NCI-H69 (cell line): ENCODE measurements at regions not wholly inside any gene's neighbourhood (a gene's known extent, or its start where the extent isn't known, plus 50 kb on each side); places are given as distances from the start of the nearest gene placed in this dataset.

Experiments used
- DNase-seq: peaks from one replicate; lab custom pipeline; 2025; lab: John Stamatoyannopoulos, UW

DNA sequence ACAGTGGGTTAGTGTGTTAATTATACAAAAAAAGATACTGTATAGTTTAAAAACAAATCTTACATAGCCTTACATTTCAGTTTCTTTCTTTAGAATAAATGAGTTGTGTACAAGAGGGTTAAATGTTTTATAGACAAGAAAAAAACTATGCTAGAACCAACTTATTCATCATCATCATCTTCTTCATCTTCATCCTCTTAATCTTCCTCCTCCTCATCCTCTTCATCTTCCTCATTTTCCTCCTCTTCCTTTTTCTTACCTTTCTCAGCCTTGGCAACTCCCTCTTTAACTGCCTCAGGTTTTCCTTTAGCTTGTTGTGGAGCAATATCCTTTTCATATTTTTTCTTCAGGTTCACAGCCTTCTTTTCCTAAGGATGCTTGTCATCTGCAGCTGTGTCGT is 53.7 kb downstream of the RPS12 start:
- no peak for DNase-seq

DNA sequence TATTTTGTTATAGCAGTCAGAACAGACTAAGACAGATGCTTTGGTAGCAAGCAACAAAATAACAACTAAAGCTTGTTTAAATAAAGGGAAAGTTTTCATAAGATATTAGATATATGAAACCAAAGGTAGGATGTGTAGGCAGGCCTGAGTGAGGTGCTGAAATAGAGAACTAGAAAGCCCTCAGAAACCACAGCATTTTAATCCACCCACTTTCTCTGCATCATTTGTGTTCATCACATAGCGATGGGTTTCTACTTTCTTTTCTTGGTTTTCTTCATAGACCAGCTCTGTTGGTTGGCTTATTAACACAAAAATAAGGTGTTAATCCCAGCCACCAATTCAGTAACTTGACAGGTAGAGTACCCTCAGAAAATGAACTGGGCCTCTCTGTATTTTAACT is 58.6 kb downstream of the RPS12 start:
- no peak for DNase-seq

DNA sequence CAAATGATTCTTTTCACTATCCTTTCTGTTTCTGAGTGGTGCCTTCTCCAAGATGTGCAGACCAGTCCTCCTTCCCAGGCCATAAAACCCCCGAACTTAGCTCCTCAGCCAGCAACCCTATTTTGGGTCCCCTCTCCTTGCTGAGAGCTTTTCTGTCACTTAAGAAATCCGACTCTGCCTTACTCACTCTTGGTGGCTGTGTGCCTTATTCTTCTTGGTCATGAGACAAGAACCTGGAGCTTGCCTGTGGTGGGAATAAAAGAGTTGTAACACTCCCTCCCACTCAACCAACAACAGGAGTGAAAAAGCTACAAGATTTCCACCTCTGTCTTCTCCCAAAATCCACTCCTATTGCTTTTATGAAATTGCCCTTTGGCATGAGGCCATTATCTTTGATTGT is 62.6 kb downstream of the RPS12 start:
- no peak for DNase-seq

DNA sequence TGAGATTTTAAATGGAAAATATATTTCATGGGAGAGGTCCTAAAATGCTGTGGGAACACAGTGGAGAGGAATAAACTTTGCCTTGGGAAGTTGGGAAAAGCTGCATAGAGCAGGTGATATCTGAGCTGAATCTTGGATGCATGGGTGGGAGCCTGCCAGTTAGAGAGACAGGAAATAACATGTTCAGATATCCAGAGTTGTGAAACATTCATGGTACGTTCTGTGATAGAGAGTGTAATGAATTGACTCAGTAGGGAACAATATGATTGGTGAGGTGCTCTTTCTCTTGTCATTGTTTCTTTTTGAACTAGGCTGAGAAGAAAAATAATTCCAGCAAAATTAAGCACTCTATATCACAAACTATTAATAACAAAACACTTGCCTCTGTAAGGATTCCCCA is 72.8 kb downstream of the RPS12 start:
- DNase-seq, result no peak

DNA sequence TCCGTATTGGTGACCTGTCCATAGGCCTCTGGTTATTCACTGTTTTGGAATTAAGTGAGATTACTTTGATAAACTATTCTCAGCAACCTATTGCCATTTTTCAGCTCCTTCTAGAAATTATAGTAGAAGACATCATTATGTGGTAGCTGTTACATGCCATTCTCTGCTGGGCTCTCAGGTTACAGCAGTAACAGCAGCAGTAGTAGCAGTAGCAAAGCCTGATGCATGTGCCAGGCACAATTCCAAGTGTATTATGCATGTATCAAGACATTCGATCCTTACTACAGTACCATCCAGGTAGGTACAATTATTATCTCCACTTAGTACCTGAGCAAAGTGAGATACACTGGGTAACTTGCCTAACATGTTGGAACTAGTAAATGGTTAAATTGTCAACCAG is 74.3 kb downstream of the RPS12 start:
- no peak for DNase-seq

DNA sequence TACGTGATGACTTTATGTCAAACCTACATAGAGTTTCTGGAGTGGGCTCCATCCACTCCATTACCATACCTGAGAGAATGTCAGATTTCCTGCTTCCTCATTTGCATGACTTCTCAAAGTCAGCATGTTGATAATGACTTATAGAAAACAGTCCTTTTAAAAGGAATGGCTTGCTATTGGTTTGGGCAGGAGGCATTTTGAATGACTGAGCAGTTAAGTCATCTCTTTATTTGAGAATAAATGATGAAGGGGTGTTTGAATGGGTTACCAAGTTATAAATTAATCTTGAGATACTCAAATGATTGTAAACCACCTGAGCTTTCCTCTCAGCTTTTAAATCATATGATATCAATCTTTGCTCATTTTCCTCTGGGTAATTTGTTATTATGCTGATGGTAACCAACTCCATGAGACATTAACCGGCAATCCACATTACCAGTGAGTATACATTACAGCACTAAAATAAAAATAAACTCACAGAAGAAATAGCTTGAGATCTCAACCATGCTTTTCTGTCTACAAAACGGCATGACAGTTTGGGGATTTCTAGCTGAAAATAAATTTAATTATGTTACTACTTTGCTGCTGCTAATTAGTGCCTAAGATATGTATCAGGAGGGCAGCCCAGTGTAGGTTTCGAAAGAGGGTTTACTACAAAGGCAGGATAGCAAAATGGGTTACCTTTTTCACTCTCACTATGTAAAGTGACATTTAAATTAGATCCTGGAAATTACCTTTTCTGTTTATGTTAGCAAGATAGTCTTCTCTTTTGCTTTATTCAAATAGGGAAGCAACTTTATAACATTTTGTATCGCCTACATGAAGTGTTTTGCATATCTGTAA is 78.8 kb downstream of the RPS12 start:
- no peak for DNase-seq

DNA sequence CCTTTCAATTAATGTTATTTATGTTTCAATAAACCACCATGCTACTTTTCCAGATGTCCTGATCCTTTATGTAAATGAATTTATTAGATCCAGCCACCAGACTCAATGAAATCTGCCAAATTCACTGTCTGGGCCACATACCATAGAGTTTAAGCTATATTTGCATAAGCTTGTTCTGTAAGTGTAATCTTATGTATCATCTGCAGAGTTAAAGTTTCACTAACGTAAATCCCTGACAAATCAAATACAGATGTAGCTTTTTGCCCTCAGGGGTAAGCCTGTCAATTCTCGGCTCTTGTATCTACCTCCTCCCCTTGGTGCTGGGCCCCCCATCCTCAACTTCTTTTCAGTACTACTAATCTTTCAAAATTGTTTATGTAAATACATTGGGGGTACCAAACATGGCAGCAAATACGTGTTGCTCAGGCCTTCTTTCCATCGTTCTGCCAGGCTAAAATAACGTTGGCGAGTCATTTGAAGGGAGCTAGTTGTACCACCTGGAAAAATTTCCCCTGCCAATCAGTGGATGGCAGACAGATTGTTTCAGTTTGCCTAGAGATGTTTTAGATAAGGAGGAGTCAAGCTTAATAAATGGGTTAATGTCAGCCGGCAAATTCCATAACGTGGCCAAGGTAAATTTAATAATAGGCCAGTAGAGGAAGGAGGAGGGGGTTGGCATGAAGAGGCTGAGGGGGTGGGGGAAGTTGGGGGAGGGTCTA is 79.6 kb downstream of the RPS12 start:
- DNase-seq, result no peak

DNA sequence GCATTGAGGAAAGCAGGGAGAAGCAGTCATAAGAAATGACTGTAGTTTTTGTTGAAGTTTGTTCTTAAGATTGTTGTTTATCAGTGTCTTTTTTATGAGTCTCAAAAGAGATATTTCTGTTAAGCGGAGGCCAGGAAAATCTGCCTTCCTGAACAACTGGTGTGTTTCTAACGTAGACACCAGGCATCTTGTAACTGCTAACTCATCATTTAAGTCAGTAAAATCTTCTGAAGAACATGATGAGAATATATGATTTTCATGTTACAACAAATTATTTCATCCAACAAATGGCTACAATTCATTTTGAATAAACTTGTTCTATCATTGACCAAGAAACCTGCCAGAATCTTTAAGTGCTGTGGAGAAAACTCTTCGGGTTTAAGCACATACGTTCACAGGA is 84.0 kb downstream of the RPS12 start:
- DNase-seq, result no peak

DNA sequence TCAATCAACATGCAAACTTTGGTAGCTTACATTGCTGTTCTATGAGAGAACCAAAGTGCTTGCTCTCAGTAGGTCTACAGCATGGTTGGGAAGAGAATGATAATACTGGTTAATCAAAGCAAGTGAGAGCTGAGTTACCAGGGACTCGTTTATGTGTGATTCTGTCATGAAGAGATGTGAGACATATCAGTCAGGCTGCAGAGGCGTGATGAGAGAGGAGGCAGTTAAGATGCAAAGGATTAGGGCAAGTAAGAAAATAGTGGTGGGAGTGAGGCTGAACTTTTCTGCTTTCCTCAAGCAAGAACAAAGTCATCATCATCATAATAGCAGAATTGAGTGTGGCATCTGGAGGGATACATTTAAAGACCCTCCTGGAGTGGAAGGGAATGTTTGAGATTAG is 86.5 kb downstream of the RPS12 start:
- DNase-seq, result no peak

DNA sequence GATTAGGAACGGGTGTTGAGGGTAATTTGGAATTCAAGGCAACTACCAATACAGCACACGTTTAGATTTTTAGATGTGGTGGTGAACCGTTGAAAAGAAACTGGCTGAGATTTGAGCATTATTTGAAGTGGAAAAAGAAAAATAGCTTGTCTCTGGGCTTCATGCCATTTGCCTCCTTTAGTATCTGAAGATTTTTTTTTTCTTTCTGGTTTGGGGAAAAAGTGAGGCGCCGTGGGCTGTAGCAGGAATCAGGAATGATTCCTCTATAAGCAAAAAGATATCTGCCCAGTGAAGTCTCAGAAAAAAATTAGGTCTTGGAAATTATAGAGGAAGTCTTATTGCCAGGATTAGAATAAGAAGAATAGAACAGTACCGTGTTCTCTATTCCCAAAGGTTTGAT is 88.5 kb downstream of the RPS12 start:
- DNase-seq, result no peak

DNA sequence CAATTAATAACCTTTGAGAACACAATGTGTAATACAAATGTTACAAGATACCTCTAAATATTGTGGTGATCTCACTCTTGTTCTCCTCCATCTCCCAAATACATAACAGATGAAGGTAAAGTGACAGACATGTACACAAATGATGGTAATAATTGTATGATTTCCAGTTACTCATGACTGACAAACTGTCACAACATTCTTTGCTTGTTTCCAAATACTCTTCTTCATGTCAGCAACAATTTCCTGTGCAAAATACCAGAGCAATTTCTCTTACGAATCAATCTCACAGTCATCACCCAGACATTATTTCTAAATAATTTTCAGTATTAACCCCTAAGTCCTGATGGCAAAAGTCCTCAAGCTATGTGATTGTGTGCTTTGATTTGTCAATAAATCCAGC is 92.9 kb downstream of the RPS12 start:
- DNase-seq, result no peak

DNA sequence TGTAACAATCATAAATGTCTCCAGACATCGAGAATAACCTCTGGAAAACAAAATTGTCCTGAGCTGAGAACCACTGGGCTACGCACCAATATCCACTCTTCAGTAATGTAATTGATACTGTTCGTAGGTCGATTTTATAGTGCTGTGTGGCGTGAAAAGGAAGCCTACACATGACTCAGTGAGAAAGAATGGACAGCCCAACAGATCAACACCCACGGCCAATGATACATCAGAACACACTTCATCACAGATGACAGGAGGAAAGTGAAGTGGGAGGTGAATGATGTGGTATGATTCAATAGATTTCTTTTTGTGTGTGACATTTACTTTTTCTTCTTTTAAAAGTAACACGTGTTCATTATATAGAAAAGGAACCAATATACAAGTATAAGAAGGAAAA is 93.5 kb downstream of the RPS12 start:
- DNase-seq, result no peak

DNA sequence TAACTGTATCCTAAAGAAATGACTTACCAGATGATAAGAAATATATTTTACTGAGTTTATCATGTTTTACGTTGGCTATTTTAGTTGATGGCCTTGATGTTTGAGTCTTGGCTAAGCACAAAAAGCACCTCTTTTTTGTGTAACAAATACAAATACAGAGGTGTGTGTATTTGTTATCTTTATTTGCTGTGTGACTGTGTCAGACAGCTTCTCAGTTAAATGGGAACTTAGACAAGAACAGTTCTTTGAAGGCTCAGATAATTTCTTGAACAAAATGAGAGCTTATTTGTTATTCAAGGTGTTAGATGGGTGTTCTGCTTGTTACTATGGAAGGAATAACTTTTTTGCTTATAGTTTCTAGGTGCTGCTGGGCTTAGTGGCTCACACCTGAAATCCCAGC is 95.4 kb downstream of the RPS12 start:
- DNase-seq, result no peak

DNA sequence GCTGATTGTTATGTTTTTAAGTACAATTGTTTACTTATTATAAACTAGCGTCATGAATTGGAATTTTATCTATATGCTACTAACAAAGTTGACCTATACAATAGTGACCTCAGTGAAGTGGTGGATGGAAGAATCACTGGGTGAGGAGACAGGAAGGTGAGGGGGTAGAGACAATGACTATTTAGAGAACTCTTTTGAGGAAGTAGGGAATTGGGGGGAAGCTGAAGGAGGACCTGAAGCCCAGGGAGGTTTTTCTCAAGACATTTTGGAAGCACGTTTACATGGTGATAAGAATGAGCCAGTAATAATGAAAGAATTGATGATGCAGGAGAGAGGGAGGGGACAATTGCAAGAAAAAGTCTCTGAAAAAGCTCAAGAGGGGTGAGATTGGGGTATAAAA is 96.4 kb downstream of the RPS12 start:
- no peak for DNase-seq

DNA sequence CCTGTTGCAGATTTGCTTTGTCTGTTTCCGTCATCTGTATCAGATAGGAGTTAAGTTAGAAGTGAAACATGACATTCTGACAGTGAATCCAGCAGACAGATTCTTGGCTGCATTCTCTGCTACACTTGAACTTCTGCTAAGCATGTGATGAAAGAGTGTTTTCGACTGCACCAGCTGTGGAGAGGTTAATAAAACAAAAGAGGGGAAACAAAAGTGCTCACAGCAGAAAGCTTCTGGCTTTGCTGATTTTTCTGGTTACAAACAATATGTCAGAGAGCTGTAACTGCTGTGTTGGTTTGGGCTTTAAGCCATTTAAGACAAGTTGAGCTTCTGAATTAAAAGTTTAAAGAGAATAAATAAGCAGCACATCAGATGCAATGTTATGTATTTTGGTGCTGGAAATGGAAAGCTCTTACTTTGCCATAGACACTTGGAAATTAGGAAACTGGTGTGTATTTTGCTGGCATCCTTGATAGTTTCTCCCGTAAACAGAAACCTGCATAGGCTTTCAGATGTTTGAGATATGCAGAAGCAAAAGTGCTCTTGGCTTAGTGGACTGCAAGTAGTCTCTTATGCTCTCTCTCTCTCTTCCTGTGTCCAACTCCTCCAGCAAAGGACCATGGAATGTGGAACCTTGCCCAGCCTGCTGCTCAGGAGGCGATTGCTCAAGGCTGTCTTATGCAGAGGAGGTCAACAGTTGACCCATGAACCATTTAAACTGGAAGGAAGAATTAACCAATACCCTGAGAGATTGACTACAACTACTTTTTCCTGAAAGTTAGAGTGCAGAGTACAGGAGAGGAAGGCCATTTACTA is 104.9 kb downstream of the RPS12 start:
- no peak for DNase-seq

DNA sequence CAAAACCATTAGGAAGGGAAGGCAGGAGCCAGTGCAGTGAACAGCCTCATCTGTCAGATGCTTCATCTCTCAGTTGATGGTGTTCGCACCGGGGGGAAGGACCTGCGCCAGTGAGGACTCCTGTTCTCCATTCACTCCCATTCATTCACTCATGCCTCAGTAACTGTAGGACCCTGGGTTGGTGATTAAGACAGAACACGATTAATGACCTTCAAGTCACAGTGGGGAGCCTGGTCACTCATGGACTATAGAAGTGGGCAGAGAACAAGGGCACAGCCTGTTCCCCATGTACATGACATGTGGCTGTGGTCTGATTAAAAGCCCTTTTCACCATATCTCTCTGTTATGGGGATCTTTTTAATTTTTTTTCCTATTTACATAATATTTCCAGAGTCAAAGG is 113.3 kb downstream of the RPS12 start:
- no peak for DNase-seq

DNA sequence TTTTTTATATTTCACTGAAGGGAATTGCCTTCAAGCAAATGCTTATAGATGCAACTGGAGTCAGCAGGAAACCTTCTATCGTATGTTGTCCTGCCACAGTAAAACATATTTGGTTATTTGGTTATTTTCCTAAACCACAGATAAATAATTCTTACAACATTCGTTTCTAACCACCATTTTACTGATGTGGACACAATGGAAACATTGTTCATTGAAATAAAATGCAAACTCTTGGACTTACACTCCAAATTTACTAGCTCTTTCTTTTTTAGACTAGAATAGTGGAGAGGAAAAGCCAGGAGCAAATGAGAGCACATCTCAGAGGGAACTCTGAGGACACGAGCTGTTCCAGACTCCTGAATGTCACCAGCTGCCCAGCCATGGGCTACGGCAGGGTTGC is 114.8 kb downstream of the RPS12 start:
- no peak for DNase-seq

DNA sequence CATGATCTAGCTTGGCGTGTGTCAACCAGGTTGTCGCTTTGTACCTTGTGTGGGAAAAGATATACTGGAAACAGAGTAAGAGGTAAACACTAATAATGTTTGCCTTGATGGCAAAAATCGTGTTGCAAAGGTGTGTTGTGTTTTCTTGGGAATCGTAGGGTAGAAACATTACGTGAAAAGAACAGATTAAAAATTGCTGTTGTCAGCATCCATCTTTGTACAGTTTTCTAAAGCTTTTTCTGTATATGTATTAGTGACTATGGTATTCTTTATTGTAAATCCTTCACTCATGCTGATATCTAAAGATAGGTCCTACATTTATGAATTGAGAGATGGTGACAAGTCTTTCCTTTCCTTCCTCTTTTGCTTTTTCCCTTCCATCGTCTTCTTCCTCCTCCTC is 116.9 kb downstream of the RPS12 start:
- DNase-seq, result no peak

DNA sequence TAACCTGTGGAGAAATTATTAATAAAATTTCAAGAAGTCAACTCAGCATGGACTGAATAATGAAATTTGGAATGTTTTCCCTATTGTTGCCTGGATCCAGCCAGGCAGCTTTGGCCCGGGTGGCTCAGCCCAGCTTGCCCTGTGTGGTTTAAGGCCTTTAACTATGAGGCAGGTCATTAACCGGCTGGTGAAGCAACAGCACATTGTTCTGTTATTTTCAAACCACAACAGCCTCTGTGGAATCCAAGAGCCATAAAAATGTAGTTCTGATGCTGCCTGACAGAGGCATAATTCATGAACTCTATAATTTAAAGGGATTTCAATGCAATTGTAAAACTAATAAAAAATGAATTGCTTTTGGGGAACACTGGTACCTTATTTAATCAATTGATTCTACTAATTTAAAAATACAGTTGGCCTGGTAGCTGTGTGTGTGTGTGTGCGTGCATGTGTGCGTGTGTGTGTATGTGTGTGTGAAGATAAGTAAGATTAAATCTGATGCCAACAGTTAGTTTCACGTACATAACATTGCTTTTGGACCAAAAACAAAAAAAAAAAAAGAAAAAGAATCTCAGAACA is 117.7 kb downstream of the RPS12 start:
- no peak for DNase-seq

DNA sequence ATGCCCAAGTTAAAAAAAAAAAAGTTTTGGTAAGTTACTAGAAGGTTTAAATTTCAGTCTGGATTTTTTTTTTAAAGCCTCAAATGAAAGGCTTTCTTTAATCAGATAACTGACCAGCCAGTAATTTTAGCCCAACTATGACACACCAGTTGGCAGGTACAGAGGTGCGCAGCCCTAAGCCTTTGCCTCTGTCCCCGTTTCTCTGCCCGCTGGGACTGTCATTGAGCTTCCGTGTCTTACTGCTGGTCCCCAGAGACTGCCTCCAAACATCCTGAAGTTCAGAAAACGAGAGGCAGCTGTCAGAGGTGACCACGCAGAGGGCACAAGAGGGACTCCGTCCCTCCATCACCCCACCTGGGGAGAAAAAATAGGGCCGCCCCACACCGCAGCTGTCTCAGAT is 118.2 kb downstream of the RPS12 start:
- DNase-seq, result peak; percentile 27

DNA sequence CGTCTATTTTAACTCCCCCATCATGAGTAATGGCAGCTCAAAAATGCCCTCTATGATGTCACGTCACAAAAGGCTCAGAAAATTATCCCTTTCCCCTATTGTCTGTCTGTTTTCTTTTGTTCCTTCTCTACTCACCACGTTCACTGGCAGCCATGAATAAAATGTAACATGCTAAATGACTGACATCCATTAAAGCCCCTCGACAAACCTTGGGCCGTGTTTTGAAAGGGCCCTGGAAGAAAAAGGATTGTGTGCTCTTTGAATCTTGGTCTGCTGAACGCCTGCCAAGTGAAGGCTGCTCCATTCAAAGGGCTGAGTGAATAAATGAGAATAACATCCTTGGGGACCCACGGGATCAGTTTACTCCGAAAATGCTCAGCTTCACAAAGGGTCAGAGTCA is 118.7 kb downstream of the RPS12 start:
- DNase-seq, result peak; percentile 27

DNA sequence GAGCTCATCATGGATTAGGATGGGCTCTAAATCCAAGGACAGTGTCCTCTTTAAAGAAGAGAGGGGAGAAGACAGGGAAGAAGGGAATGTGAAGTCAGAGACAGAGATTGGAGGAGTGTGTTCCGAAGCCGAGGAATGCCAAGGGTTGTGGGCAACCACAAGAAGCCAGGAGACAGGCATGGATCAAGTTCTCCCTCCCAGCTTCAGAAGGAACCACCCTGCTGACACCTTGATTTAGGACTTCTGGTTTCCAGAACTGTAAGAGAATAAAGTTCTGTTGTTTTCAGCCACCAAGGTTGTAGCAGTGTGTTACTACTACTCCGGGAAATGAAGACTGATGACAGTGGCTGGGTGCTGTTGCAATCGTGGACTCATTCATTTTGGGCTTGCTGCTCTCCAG is 120.1 kb downstream of the RPS12 start:
- no peak for DNase-seq

DNA sequence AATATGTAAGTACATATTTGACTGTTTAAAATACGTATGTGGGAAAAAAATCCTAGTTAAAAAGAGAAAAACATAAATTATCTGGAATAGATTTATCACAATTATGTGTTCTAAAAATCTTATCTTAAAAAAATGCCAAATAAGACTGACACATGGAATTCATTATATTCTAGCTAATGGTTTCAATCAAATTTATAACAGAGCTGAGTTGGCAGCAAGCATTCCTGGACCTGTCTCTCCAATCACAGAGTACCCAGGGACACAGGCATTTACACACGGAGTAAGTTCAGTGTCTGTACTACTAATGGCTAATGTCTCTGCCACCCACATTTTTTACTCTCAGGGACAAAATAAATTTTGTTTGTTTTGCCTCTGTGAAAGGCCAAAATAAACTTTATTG is 122.3 kb downstream of the RPS12 start:
- no peak for DNase-seq
